ENCODE measurements at regions not wholly inside any gene's neighbourhood (a gene's known extent, or its start where the extent isn't known, plus 50 kb on each side); places are given as distances from the start of the nearest gene placed in this dataset.
A peak's percentile ranks its signal among the peaks of the same experiment; 100 is the strongest.

DNA sequence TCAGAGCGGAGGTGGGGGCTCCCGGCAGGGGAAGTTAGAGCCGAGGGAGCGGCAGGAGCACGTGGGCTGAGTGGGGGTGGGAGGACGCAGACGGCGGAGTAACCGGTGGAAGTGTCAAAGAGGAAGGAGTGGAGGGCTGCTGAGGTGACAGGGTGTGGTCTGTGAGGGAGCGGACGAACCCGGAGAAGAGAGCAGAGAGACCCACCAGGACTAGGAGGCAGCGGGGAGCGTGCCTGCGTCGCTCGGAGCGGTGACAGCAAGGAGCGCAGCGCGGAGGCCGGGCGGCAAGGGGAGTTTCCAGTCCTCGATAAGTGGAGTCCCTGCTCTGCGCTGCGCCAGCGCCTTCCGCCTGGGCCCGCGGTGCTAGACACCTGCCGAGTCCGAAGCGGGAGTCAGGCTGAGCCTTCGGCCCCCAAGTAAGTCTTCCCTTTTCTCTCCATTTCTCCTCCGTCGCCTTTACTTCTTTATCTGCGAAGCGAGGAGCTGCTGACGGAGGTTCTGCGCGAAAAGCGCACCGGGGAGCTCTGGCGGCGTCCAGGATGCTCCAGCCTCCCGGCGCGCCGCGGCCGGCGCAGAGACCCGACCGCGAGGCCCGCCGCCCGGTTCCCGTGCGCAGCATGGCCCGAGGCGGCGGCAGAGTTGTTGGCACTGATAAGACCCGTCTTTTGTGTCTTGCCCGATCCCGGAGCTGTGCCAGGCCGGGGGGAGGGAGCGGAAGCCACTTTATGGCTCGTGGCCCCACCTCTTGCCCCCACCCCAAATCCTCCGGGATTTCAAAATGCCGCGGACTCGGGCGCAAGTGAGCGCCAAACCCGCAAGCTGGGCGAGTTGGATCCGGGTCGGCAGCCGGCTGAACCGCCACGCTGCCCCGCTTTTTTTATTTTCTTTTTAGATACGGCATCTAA, 533.0 kb upstream of the SEMA6D start:
- DNase-seq (ENCODE audit: extremely low read depth, low read depth): no peak
- TF ChIP-seq, protein P1, sequence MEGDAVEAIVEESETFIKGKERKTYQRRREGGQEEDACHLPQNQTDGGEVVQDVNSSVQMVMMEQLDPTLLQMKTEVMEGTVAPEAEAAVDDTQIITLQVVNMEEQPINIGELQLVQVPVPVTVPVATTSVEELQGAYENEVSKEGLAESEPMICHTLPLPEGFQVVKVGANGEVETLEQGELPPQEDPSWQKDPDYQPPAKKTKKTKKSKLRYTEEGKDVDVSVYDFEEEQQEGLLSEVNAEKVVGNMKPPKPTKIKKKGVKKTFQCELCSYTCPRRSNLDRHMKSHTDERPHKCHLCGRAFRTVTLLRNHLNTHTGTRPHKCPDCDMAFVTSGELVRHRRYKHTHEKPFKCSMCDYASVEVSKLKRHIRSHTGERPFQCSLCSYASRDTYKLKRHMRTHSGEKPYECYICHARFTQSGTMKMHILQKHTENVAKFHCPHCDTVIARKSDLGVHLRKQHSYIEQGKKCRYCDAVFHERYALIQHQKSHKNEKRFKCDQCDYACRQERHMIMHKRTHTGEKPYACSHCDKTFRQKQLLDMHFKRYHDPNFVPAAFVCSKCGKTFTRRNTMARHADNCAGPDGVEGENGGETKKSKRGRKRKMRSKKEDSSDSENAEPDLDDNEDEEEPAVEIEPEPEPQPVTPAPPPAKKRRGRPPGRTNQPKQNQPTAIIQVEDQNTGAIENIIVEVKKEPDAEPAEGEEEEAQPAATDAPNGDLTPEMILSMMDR (IDR thresholded peaks at IDR 0.05; ENCODE audit: low read depth, low read length): no peak

DNA sequence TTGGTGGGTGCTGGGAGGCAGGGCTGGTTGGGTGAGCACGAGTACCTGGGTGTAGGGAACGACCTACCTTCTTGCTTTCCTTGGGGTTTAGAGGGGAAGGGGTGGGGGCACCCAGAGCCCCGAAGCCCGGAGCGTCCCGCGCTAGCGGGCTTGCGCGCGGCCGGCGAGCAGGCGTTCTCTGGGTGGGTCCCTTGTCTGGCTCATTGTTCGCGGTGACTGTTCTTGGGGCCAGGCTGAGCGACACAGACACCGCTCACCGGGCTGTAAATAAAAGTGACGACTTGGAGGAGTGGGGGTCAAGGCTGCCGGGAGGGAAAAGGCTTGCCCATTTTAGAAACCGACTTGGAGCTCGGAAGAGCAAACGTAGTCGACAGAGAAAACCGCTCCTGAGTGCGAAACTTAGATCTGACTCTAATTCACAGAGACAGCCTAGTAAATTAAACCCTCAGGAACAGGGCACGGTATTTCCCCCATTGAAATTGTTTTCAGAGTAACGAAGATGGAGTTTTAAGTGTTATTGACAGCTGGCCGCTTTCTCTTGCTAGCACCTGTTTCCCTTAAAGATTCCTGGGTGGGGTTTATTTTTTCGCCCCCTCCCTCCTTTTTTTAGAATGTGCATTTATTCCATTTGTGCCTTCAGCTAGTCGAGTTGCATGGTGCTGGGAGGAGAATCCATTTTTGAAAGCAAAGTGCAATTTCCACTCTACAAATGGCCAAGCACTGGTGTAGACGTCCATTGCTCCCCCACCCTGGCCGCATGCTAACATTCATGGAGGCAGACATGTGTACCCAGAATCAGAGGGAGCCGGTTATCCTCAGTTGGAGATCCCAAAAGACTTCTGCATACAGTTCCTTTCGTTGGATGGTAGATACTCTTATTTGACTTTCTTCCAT, 532.1 kb upstream of the SEMA6D start:
- TF ChIP-seq, protein P1 (IDR thresholded peaks at IDR 0.05; ENCODE audit: low read depth, low read length): no peak
- no peak for DNase-seq (ENCODE audit: extremely low read depth, low read depth)

DNA sequence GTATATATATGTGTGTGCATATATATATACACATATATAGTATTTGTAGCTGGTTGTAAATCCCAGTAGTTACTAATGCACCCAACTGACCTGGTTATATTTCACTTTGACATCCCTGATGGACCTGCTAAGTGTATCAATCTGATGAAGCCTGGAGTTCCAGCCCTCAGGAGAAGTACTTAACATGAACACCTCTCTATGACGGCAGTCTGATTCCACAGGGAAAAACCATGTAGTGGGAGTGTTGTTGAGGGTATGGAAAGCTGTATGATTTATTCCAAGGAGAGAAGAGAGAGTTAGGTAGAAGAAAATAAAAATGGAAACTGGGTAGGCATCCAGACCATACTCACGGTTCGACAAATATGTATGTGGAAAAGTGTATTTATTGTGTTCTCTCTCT, 531.2 kb upstream of the SEMA6D start:
- no peak for DNase-seq (ENCODE audit: extremely low read depth, low read depth)
- TF ChIP-seq, protein P1 (IDR thresholded peaks at IDR 0.05; ENCODE audit: low read depth, low read length): no peak

DNA sequence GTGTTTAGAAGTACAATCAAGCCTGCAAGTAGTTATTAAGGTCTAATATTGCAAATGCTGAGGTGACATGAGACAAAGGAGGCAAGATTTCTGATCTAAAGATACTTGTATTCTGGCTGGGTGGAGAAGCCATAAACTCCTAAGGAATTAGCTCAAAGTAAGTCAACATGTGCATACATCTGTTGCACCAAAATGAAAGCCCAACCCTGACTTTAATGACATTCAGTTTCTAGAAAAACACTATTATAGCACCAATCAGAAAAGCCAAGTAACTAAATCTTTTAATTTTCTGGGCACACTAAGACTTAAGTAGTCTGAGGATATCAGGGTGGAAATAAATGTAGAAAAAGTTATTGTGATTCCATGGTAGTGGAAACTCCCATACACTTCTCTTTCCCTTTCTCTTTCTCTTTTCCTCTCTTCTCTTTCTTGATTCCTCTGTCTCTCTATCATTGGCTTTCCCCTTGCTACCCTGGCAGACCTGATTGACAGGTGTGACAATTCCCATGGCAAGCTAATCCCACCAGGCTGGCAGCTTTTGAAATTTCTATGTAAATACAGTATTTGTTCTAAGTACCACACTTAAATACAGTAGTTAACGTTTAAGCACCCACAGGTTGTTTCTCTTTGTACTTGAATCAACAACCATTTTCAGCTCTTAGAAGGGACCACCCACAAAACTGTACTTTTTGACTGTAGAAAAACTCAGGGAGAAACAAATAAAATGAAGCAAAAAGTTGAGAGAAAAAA, 528.4 kb upstream of the SEMA6D start:
- TF ChIP-seq, protein P1 (IDR thresholded peaks at IDR 0.05; ENCODE audit: low read depth, low read length): no peak
- DNase-seq (ENCODE audit: extremely low read depth, low read depth): no peak

DNA sequence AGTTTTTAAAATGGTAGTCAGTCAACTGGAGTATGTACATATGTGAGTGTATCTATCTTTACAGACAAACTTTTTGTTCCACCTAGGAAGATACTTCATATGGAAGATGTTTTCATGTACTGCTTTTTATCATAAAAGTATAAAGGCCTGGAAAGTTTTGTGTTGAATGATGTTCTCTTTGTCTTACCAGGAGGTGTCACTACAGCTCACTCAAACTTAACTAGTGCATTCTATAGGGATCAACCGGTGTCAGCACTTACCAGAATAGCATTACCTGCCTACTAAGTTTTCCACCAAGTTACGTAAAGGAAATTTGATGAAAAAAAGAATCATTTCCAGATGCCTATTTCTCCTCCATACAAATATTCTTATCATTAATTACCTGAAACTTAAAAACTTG, 522.6 kb upstream of the SEMA6D start:
- TF ChIP-seq, protein P1 (IDR thresholded peaks at IDR 0.05; ENCODE audit: low read depth, low read length): peak; percentile 44
- peak; percentile 7 for DNase-seq (ENCODE audit: extremely low read depth, low read depth)

DNA sequence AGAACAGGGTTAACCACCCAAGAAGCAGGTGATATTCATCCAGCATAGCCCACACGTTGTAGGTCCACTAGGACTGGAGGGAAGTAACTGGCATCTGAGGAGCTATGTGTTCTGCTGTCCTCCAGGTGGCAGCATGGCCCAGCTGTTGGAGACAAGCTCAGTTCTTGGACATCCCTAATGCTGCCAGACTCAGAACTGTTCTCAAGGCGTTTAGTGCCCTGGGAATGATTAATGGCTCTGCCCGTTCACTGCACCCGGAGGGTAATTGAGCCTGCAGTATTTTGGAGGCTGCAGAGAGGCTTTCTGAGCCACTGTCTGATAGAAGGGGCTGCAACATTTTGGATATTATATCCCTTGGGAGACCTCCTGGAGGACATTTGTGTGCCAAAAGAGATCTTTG, 521.3 kb upstream of the SEMA6D start:
- peak; percentile 83 for DNase-seq (ENCODE audit: extremely low read depth, low read depth)
- TF ChIP-seq, protein P1 (IDR thresholded peaks at IDR 0.05; ENCODE audit: low read depth, low read length): peak; percentile 88

Data from AG09319 (cell line).